ENCODE measurements at regions not wholly inside any gene's neighbourhood (a gene's known extent, or its start where the extent isn't known, plus 50 kb on each side); places are given as distances from the start of the nearest gene placed in this dataset.
"Not testable (repeated sequence)": the region's sequence is repeated elsewhere in the genome, so short reads cannot be mapped to it uniquely, and the experiment has no call there.

GRCh38 chr1:222187566-222188332 lies 360.2 kb downstream of the HHIPL2 start:
- H3K4me3 ChIP-seq (replicated peaks; ENCODE audit: low read depth, low read length) = no peak overlapping the region
- DNase-seq (ENCODE audit: extremely low read depth, low read depth) = no peak
- TF ChIP-seq CTCF (IDR thresholded peaks at IDR 0.05; ENCODE audit: low read depth, low read length, missing control alignments) = no peak

DNA sequence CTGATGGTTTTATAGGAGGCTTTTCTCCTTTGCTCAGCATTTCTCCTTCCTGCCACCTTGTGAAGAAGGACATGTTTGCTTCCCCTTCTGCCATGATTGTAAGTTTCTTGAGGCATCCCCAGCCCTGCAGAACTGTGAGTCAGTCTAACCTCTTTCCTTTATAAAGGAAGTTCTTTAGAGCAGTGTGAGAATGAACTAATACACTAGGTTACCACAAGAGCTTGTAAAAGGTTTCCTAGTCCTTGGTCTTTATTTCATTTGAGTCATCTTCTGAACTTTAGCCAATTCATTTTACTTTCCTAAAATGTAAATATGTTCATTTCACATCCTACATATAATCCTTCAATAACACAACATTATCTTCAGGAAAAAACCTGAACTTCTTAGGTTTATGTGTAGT lies 365.3 kb downstream of the HHIPL2 start:
- H3K4me3 ChIP-seq (replicated peaks; ENCODE audit: low read depth, low read length) = no peak overlapping the region
- DNase-seq (ENCODE audit: extremely low read depth, low read depth) = no peak
- TF ChIP-seq CTCF (IDR thresholded peaks at IDR 0.05; ENCODE audit: low read depth, low read length, missing control alignments) = no peak

- no peak for TF ChIP-seq CTCF (IDR thresholded peaks at IDR 0.05; ENCODE audit: low read depth, low read length, missing control alignments)
- no peak overlapping the region for H3K4me3 ChIP-seq (replicated peaks; ENCODE audit: low read depth, low read length)
- no peak for DNase-seq (ENCODE audit: extremely low read depth, low read depth)
These were observed 366.7 kb downstream of the HHIPL2 start for GRCh38 chr1:222181191-222181590.

DNA sequence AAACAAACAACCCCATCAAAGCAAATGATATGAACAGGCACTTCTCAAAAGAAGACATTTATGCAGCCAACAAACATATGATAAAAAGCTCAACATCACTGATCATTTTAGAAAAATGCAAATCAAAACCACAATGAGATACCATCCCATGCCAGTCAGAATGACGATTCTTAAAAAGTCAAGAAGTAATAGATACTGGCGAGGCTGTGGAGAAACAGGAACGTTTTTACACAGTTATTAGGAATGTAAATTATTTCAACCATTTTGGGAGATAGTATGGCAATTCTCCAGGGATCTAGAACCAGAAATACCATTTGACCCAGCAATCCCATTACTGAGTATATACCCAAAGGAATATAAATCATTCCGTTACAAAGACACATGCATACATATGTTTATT lies 370.4 kb downstream of the HHIPL2 start:
- DNase-seq (ENCODE audit: extremely low read depth, low read depth); H3K4me3 ChIP-seq (replicated peaks; ENCODE audit: low read depth, low read length): not testable (repeated sequence)

- DNase-seq (ENCODE audit: extremely low read depth, low read depth) = no peak
- peak; percentile 51 for TF ChIP-seq CTCF (IDR thresholded peaks at IDR 0.05; ENCODE audit: low read depth, low read length, missing control alignments)
- H3K4me3 ChIP-seq (replicated peaks; ENCODE audit: low read depth, low read length) = no peak overlapping the region
These were observed 376.9 kb downstream of the HHIPL2 start for GRCh38 chr1:222171005-222171404.

DNA sequence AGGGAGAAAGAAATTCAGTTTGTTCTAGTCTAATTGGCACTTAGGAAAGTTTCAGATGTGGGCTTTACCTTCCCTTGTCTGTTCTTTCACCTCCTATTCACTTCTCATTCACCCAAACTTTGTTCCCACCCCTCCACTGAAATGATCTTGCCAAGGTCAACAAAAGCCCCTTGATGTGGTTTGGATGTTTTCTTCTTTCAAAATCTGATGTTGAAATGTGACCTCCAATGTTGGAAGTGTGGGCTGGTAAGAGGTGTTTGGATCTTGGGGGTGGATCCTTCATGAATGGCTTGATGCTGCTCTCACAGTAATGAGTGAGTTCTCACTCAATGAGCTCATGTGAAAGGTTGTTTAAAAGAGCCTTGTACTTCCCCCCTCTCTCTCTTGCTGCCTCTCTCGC lies 379.3 kb downstream of the HHIPL2 start:
- no peak for TF ChIP-seq CTCF (IDR thresholded peaks at IDR 0.05; ENCODE audit: low read depth, low read length, missing control alignments)
- DNase-seq (ENCODE audit: extremely low read depth, low read depth) = no peak

GRCh38 chr1:222167896-222168295 lies 380.0 kb downstream of the HHIPL2 start:
- no peak for DNase-seq (ENCODE audit: extremely low read depth, low read depth)
- no peak overlapping the region for H3K4me3 ChIP-seq (replicated peaks; ENCODE audit: low read depth, low read length)
- TF ChIP-seq CTCF (IDR thresholded peaks at IDR 0.05; ENCODE audit: low read depth, low read length, missing control alignments) = no peak

More for the DNA sequence above, 379.3 kb downstream of the HHIPL2 start:
- H3K4me3 ChIP-seq (replicated peaks; ENCODE audit: low read depth, low read length) = no peak overlapping the region

All from HFF-Myc (cell line).